HG03280 (cell line): ENCODE measurements at regions not wholly inside any gene's neighbourhood (a gene's known extent, or its start where the extent isn't known, plus 50 kb on each side); places are given as distances from the start of the nearest gene placed in this dataset.

Source experiments
- ATAC-seq: cut with Tn5 transposase; IDR thresholded peaks from one replicate; pipeline ENCODE4 v1.9.1; 2021; ENCODE audit warnings: mild to moderate bottlenecking, moderate library complexity; ENCODE audit not compliant: unreplicated experiment

- no peak for ATAC-seq
Measured at GRCh38 chr10:29141761-29142160, 147.1 kb upstream of the LYZL1 start.

GRCh38 chr10:29142516-29143314 is 146.2 kb upstream of the LYZL1 start:
- no peak for ATAC-seq

- ATAC-seq = no peak
Measured at GRCh38 chr10:29144126-29144525, 144.7 kb upstream of the LYZL1 start.

GRCh38 chr10:29146311-29147100 is 142.4 kb upstream of the LYZL1 start:
- ATAC-seq = no peak

GRCh38 chr10:29150010-29150409 is 138.9 kb upstream of the LYZL1 start:
- ATAC-seq = no peak

GRCh38 chr10:29151005-29151404 is 137.9 kb upstream of the LYZL1 start:
- ATAC-seq = no peak

GRCh38 chr10:29157321-29157720 is 131.5 kb upstream of the LYZL1 start:
- ATAC-seq = no peak

- ATAC-seq = no peak
Measured at GRCh38 chr10:29158066-29158465, 130.8 kb upstream of the LYZL1 start.

- no peak for ATAC-seq
Measured at GRCh38 chr10:29160150-29160617, 128.7 kb upstream of the LYZL1 start.

- no peak for ATAC-seq
Measured at GRCh38 chr10:29163746-29164145, 125.1 kb upstream of the LYZL1 start.

- ATAC-seq = no peak
Measured at GRCh38 chr10:29166713-29167112, 122.2 kb upstream of the LYZL1 start.

GRCh38 chr10:29169021-29169420 is 119.8 kb upstream of the LYZL1 start:
- ATAC-seq = no peak

- no peak for ATAC-seq
Measured at GRCh38 chr10:29171717-29172116, 117.2 kb upstream of the LYZL1 start.

- ATAC-seq = no peak
Measured at GRCh38 chr10:29174389-29174788, 114.5 kb upstream of the LYZL1 start.

GRCh38 chr10:29176845-29177832 is 111.7 kb upstream of the LYZL1 start:
- ATAC-seq = no peak

- ATAC-seq = no peak
Measured at GRCh38 chr10:29181936-29182335, 106.9 kb upstream of the LYZL1 start.

- no peak for ATAC-seq
Measured at GRCh38 chr10:29183301-29183945, 105.4 kb upstream of the LYZL1 start.

GRCh38 chr10:29184205-29185000 is 104.5 kb upstream of the LYZL1 start:
- ATAC-seq = no peak

- no peak for ATAC-seq
Measured at GRCh38 chr10:29185050-29185449, 103.8 kb upstream of the LYZL1 start.

- ATAC-seq = no peak
Measured at GRCh38 chr10:29186221-29186620, 102.6 kb upstream of the LYZL1 start.
